ENCODE measurements at regions not wholly inside any gene's neighbourhood (a gene's known extent, or its start where the extent isn't known, plus 50 kb on each side); places are given as distances from the start of the nearest gene placed in this dataset.
"Not testable (repeated sequence)": the region's sequence is repeated elsewhere in the genome, so short reads cannot be mapped to it uniquely, and the experiment has no call there.

DNA sequence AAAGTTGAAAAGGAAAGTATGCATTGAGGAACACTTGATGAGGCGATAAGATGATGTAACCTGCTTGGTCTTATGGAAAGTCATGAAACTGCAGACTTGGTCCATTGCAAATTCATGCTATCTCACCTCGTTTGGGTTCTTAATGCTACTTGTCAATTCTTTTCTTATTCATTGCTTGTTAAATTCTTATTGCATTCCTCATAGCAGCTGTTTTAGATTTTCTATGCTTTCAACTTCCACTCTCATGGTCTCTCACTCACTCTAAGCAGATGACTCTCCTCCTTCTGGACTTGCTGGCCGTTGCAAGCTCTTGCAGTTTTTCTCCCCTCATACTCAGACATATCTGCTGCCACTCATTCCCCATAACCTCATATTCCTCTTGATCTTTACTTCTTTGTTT is 67.8 kb upstream of the CSNK1A1L start:
- H3K36me3 Mint-ChIP-seq (ENCODE audit: low read depth) = peaks cover 3% of the 10 kb centered on the region
- H3K4me1 Mint-ChIP-seq (ENCODE audit: low read depth) = peaks cover 34% of the 10 kb centered on the region
- H3K27ac Mint-ChIP-seq (ENCODE audit: unreplicated experiment) = peak overlapping the region; percentile 76

GRCh38 chr13:37172226-37172625 is 66.8 kb upstream of the CSNK1A1L start:
- not testable (repeated sequence) for H3K9me3 Mint-ChIP-seq (ENCODE audit: low read depth); H3K27ac Mint-ChIP-seq (ENCODE audit: unreplicated experiment); H3K4me3 Mint-ChIP-seq (ENCODE audit: unreplicated experiment); H3K27me3 Mint-ChIP-seq (ENCODE audit: low read depth); H3K36me3 Mint-ChIP-seq (ENCODE audit: low read depth); DNase-seq (ENCODE audit: low spot score)
- peaks cover 34% of the 10 kb centered on the region for H3K4me1 Mint-ChIP-seq (ENCODE audit: low read depth)

More for the DNA sequence above, 67.8 kb upstream of the CSNK1A1L start:
- peak; percentile 26 for TF ChIP-seq CTCF (IDR thresholded peaks at IDR 0.05)
- H3K27me3 Mint-ChIP-seq (ENCODE audit: low read depth) = no peaks in the 10 kb centered on the region
- H3K4me3 Mint-ChIP-seq (ENCODE audit: unreplicated experiment) = no peak overlapping the region
- peaks cover 11% of the 10 kb centered on the region for H3K9me3 Mint-ChIP-seq (ENCODE audit: low read depth)
- no peak for DNase-seq (ENCODE audit: low spot score)

- peaks cover 25% of the 10 kb centered on the region for H3K4me1 Mint-ChIP-seq (ENCODE audit: low read depth)
- no peaks in the 10 kb centered on the region for H3K36me3 Mint-ChIP-seq (ENCODE audit: low read depth)
- no peak overlapping the region for H3K4me3 Mint-ChIP-seq (ENCODE audit: unreplicated experiment)
- no peak for DNase-seq (ENCODE audit: low spot score)
- no peaks in the 10 kb centered on the region for H3K27me3 Mint-ChIP-seq (ENCODE audit: low read depth)
- no peak for TF ChIP-seq CTCF (IDR thresholded peaks at IDR 0.05)
- H3K9me3 Mint-ChIP-seq (ENCODE audit: low read depth) = no peaks in the 10 kb centered on the region
- no peak overlapping the region for H3K27ac Mint-ChIP-seq (ENCODE audit: unreplicated experiment)
These were observed 63.5 kb upstream of the CSNK1A1L start for GRCh38 chr13:37168926-37169325.

GRCh38 chr13:37168151-37168550 is 62.7 kb upstream of the CSNK1A1L start:
- H3K4me1 Mint-ChIP-seq (ENCODE audit: low read depth) = peaks cover 23% of the 10 kb centered on the region
- DNase-seq (ENCODE audit: low spot score) = no peak
- no peaks in the 10 kb centered on the region for H3K27me3 Mint-ChIP-seq (ENCODE audit: low read depth)
- no peak for TF ChIP-seq CTCF (IDR thresholded peaks at IDR 0.05)
- H3K27ac Mint-ChIP-seq (ENCODE audit: unreplicated experiment) = no peak overlapping the region
- no peaks in the 10 kb centered on the region for H3K9me3 Mint-ChIP-seq (ENCODE audit: low read depth)
- no peak overlapping the region for H3K4me3 Mint-ChIP-seq (ENCODE audit: unreplicated experiment)
- no peaks in the 10 kb centered on the region for H3K36me3 Mint-ChIP-seq (ENCODE audit: low read depth)

DNA sequence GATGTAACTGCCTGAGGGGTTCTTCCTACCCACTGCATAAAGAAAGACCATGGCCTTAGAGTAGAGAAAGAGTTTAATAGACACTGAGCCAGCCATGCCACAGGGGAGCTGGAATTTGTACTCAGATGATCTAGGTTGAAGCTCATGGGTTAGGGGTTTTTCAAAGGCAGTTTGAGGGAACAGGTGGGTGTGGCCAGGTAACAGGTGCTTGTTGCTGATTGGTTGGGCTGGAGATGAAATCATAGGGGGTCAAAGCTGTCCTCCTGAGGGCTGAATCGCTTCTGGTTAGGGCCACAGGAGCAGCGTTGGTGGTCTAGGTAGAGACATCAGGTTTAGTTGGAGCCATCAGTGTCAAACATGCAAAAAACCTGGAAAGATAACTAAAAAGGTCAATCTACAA is 59.2 kb upstream of the CSNK1A1L start:
- TF ChIP-seq CTCF (IDR thresholded peaks at IDR 0.05) = no peak
- H3K4me3 Mint-ChIP-seq (ENCODE audit: unreplicated experiment) = no peak overlapping the region
- H3K36me3 Mint-ChIP-seq (ENCODE audit: low read depth) = peaks cover 10% of the 10 kb centered on the region
- H3K9me3 Mint-ChIP-seq (ENCODE audit: low read depth) = peaks cover 26% of the 10 kb centered on the region
- H3K27me3 Mint-ChIP-seq (ENCODE audit: low read depth) = no peaks in the 10 kb centered on the region
- peaks cover 23% of the 10 kb centered on the region for H3K4me1 Mint-ChIP-seq (ENCODE audit: low read depth)
- no peak for DNase-seq (ENCODE audit: low spot score)
- no peak overlapping the region for H3K27ac Mint-ChIP-seq (ENCODE audit: unreplicated experiment)

- H3K9me3 Mint-ChIP-seq (ENCODE audit: low read depth) = peaks cover 35% of the 10 kb centered on the region
- H3K4me3 Mint-ChIP-seq (ENCODE audit: unreplicated experiment) = no peak overlapping the region
- H3K4me1 Mint-ChIP-seq (ENCODE audit: low read depth) = peaks cover 16% of the 10 kb centered on the region
- TF ChIP-seq CTCF (IDR thresholded peaks at IDR 0.05) = no peak
- no peaks in the 10 kb centered on the region for H3K27me3 Mint-ChIP-seq (ENCODE audit: low read depth)
- H3K27ac Mint-ChIP-seq (ENCODE audit: unreplicated experiment) = no peak overlapping the region
- DNase-seq (ENCODE audit: low spot score) = no peak
- peaks cover 17% of the 10 kb centered on the region for H3K36me3 Mint-ChIP-seq (ENCODE audit: low read depth)
These were observed 58.3 kb upstream of the CSNK1A1L start for GRCh38 chr13:37163641-37164265.
